Bronchial epithelial cell (primary cell): ENCODE measurements at regions not wholly inside any gene's neighbourhood (a gene's known extent, or its start where the extent isn't known, plus 50 kb on each side); places are given as distances from the start of the nearest gene placed in this dataset.

Source experiments
- DNase-seq: peaks from one replicate; pipeline ENCODE4 v3.0.0-alpha.2; 2010; ENCODE audit warnings: low read depth
- FAIRE-seq: peaks from 2 replicates; lab custom pipeline; 2011; peaks lifted over from hg19 to GRCh38; lab: Jason Lieb, UNC
- H3K27me3 ChIP-seq: 2 replicates; pipeline ENCODE4 v1.5.1; 2011; ENCODE audit warnings: low read length; ENCODE audit not compliant: control insufficient read depth, insufficient read depth
- H3K36me3 ChIP-seq: 2 replicates; pipeline ENCODE4 v1.5.1; 2011; ENCODE audit warnings: low read length; ENCODE audit not compliant: control insufficient read depth, insufficient read depth
- H3K4me3 ChIP-seq: 2 replicates; pipeline ENCODE4 v1.5.1; 2011; ENCODE audit warnings: mild to moderate bottlenecking, low read depth, low read length, control low read depth
- CTCF ChIP-seq: IDR thresholded peaks from 2 replicates; pipeline ENCODE4 v1.5.1; 2011; ENCODE audit warnings: mild to moderate bottlenecking, moderate library complexity, low read length, control low read depth, inconsistent platforms; ENCODE audit not compliant: insufficient read depth, severe bottlenecking

GRCh38 chr17:33498069-33498468, 205.0 kb upstream of the ASIC2 start:
- DNase-seq (no peak), FAIRE-seq (peak; percentile 32)
- no peak for TF ChIP-seq CTCF
- Histone ChIP-seq H3K4me3 (no peak overlapping the region), H3K36me3 (no peaks in the 10 kb centered on the region), H3K27me3 (no peaks in the 10 kb centered on the region)

- TF ChIP-seq CTCF = no peak
- FAIRE-seq (no peak), DNase-seq (no peak)
- no peak overlapping the region for H3K4me3 ChIP-seq
- no peaks in the 10 kb centered on the region for H3K27me3 ChIP-seq
- no peaks in the 10 kb centered on the region for H3K36me3 ChIP-seq
Measured at GRCh38 chr17:33499040-33499439, 205.9 kb upstream of the ASIC2 start.

- no peaks in the 10 kb centered on the region for H3K36me3 ChIP-seq
- no peak overlapping the region for H3K4me3 ChIP-seq
- no peak for FAIRE-seq
- no peak for DNase-seq
- H3K27me3 ChIP-seq = no peaks in the 10 kb centered on the region
- no peak for TF ChIP-seq CTCF
Measured at GRCh38 chr17:33500151-33500550, 207.1 kb upstream of the ASIC2 start.

GRCh38 chr17:33501185-33501584, 208.1 kb upstream of the ASIC2 start:
- no peak for TF ChIP-seq CTCF
- no peak overlapping the region for H3K4me3 ChIP-seq
- no peaks in the 10 kb centered on the region for H3K36me3 ChIP-seq
- DNase-seq (no peak), FAIRE-seq (no peak)
- no peaks in the 10 kb centered on the region for H3K27me3 ChIP-seq

- no peak for TF ChIP-seq CTCF
- FAIRE-seq (no peak), DNase-seq (no peak)
- H3K36me3 ChIP-seq = no peaks in the 10 kb centered on the region
- H3K4me3 ChIP-seq = no peak overlapping the region
- H3K27me3 ChIP-seq = no peaks in the 10 kb centered on the region
Measured at GRCh38 chr17:33504571-33504970, 211.5 kb upstream of the ASIC2 start.

- TF ChIP-seq CTCF = no peak
- no peaks in the 10 kb centered on the region for H3K36me3 ChIP-seq
- DNase-seq = no peak
- no peaks in the 10 kb centered on the region for H3K27me3 ChIP-seq
- no peak overlapping the region for H3K4me3 ChIP-seq
- FAIRE-seq = no peak
Measured at GRCh38 chr17:33506889-33507650, 214.0 kb upstream of the ASIC2 start.
